ENCODE measurements at regions not wholly inside any gene's neighbourhood (a gene's known extent, or its start where the extent isn't known, plus 50 kb on each side); places are given as distances from the start of the nearest gene placed in this dataset.

DNA sequence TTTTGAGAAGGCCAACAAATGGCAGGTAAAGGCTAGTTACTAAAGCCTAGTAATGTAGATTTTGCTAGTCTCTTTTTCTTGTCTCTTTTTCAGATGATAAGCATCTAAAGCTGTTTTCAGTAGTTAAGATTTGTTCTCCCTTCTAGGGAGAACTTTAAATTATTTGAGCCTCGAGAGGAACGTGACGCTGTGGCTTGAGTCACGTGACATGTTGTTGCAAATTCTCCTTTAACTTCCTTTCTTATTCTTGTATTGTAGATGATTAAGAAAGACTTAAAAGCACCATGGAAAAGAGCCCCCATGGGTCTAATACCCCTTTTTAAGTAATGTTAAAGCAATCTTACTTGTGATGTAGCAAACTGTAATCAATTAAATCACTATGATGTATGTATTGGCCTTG is 2698.7 kb downstream of the PCDH9 start:
- TF ChIP-seq, protein P1, sequence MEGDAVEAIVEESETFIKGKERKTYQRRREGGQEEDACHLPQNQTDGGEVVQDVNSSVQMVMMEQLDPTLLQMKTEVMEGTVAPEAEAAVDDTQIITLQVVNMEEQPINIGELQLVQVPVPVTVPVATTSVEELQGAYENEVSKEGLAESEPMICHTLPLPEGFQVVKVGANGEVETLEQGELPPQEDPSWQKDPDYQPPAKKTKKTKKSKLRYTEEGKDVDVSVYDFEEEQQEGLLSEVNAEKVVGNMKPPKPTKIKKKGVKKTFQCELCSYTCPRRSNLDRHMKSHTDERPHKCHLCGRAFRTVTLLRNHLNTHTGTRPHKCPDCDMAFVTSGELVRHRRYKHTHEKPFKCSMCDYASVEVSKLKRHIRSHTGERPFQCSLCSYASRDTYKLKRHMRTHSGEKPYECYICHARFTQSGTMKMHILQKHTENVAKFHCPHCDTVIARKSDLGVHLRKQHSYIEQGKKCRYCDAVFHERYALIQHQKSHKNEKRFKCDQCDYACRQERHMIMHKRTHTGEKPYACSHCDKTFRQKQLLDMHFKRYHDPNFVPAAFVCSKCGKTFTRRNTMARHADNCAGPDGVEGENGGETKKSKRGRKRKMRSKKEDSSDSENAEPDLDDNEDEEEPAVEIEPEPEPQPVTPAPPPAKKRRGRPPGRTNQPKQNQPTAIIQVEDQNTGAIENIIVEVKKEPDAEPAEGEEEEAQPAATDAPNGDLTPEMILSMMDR (IDR thresholded peaks at IDR 0.05; ENCODE audit: low read depth, low read length) = no peak
- Histone ChIP-seq H3K27ac (ENCODE audit: low read depth, low read length) (no peak overlapping the region), H3K9me3 (ENCODE audit: control insufficient read depth, insufficient read depth, low read length) (no peaks in the 10 kb centered on the region), H3K4me3 (ENCODE audit: low read depth, low read length) (no peak overlapping the region), H3K27me3 (ENCODE audit: control insufficient read depth, insufficient read depth, low read length) (no peaks in the 10 kb centered on the region)
- ChIA-PET CTCF (no interaction called here), POLR2A (no interaction called here)
- no peak for DNase-seq (ENCODE audit: low read depth, low spot score)

DNA sequence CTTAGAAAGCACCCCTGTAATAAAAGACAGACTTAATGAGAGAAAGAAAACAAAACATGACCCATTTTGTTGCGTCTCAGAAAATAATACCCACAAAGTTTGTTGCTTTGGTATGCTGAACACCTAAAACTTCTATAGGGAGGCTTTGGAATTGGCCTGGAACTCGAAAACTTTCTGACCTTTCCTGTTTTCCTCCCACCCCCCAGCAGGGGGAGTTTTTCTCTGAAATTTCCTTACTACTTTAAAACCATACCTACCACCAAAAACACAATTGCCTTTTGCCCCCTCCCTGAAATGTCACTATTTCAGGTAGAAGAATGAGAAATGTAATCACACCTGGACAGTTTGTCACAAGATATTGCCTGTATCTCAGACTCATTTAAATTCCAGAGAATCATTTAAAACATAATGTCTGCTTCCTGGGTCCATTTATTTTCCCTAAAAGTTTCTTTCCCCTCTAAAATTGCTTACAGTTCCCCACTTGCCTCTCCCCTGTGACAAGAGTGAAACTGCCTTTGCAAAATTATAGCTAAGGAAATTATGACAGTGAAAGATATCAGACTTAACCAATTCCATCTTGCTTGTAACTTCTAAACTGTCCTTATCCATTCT is 2700.2 kb downstream of the PCDH9 start:
- H3K27ac ChIP-seq (ENCODE audit: low read depth, low read length) = no peak overlapping the region
- CTCF ChIA-PET = interaction anchor here (1.4 kb wide), 1 partner anchor 9 kb away, joined by 3 read pairs; no protein-coding TSS in a partner anchor
- H3K4me3 ChIP-seq (ENCODE audit: low read depth, low read length) = no peak overlapping the region
- TF ChIP-seq, protein P1 (IDR thresholded peaks at IDR 0.05; ENCODE audit: low read depth, low read length) = peak; percentile 63
- no peaks in the 10 kb centered on the region for H3K9me3 ChIP-seq (ENCODE audit: control insufficient read depth, insufficient read depth, low read length)
- no peaks in the 10 kb centered on the region for H3K27me3 ChIP-seq (ENCODE audit: control insufficient read depth, insufficient read depth, low read length)
- POLR2A ChIA-PET = no interaction called here
- DNase-seq (ENCODE audit: low read depth, low spot score) = no peak

DNA sequence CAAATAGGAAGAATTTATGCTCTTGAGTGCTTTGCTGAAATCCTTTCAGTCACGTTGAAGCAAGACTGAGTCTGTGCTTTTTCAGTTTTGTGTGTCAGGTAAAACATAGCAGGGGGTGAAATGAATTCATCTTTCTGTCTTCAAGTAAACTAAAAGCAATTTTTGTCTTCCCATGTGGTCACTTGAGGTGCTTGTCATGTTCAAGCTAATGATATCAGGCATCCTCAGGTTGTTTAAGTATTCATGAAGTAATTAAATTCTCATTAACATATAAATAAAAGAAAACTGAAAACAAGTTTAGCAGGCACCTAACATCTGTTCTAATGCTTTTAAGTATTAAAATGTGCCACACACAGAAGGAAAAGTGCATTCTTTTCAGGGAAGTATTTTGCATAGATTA is 2701.3 kb downstream of the PCDH9 start:
- TF ChIP-seq, protein P1 (IDR thresholded peaks at IDR 0.05; ENCODE audit: low read depth, low read length) = no peak
- DNase-seq (ENCODE audit: low read depth, low spot score) = no peak
- Histone ChIP-seq H3K9me3 (ENCODE audit: control insufficient read depth, insufficient read depth, low read length) (no peaks in the 10 kb centered on the region), H3K27ac (ENCODE audit: low read depth, low read length) (no peak overlapping the region), H3K27me3 (ENCODE audit: control insufficient read depth, insufficient read depth, low read length) (no peaks in the 10 kb centered on the region), H3K4me3 (ENCODE audit: low read depth, low read length) (no peak overlapping the region)
- CTCF ChIA-PET = no interaction called here
- POLR2A ChIA-PET = no interaction called here

DNA sequence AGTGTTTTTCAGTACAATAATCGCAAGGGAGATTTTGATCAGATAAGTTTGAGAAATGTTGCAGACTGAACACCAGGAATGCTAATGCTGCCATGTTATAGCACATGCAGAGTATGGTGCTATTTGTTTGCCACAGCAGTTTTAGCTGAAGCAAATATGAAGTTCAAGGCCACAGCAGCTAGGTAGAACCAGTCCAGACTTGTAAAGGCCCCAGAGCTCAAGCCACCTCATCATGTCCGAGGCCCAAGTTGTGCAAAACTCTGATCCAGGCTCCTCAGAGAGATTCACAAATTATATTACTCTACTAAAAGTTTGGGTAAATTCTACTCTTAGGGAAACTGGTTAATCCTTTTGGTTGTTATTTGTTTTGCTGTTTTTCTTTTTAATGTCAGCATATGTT is 2702.6 kb downstream of the PCDH9 start:
- Histone ChIP-seq H3K27ac (ENCODE audit: low read depth, low read length) (no peak overlapping the region), H3K4me3 (ENCODE audit: low read depth, low read length) (no peak overlapping the region), H3K27me3 (ENCODE audit: control insufficient read depth, insufficient read depth, low read length) (no peaks in the 10 kb centered on the region), H3K9me3 (ENCODE audit: control insufficient read depth, insufficient read depth, low read length) (no peaks in the 10 kb centered on the region)
- ChIA-PET POLR2A (no interaction called here), CTCF (no interaction called here)
- TF ChIP-seq, protein P1 (IDR thresholded peaks at IDR 0.05; ENCODE audit: low read depth, low read length) = no peak
- DNase-seq (ENCODE audit: low read depth, low spot score) = no peak

DNA sequence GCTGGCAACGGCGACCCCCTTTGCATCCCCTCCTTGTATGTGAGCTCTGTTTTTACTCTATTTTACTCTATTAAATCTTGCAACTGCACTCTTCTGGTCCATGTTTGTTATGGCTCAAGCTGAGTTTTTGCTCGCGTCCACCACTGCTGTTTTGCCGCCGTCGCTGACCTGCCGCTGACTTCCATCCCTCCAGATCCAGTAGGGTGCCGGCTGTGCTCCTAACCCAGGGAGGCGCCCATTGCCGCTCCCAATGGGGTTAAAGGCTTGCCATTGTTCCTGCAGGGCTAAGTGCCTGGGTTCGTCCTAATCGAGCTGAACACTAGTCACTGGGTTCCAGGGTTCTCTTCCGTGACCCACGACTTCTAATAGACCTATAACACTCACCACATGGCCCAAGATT is 2704.4 kb downstream of the PCDH9 start:
- TF ChIP-seq, protein P1 (IDR thresholded peaks at IDR 0.05; ENCODE audit: low read depth, low read length) = no peak
- ChIA-PET CTCF (no interaction called here), POLR2A (no interaction called here)
- H3K9me3 ChIP-seq (ENCODE audit: control insufficient read depth, insufficient read depth, low read length) = no peaks in the 10 kb centered on the region
- DNase-seq (ENCODE audit: low read depth, low spot score) = no peak
- H3K27me3 ChIP-seq (ENCODE audit: control insufficient read depth, insufficient read depth, low read length) = no peaks in the 10 kb centered on the region
- no peak overlapping the region for H3K27ac ChIP-seq (ENCODE audit: low read depth, low read length)
- H3K4me3 ChIP-seq (ENCODE audit: low read depth, low read length) = no peak overlapping the region

All from AG04450 (cell line).